ENCODE measurements at regions not wholly inside any gene's neighbourhood (a gene's known extent, or its start where the extent isn't known, plus 50 kb on each side); places are given as distances from the start of the nearest gene placed in this dataset.
"Not testable (repeated sequence)": the region's sequence is repeated elsewhere in the genome, so short reads cannot be mapped to it uniquely, and the experiment has no call there.

GRCh38 chr1:181260994-181261393 is 172.5 kb downstream of the IER5 start:
- DNase-seq: no peak

- DNase-seq: no peak
These were observed 173.6 kb downstream of the IER5 start for GRCh38 chr1:181262069-181262468.

GRCh38 chr1:181263444-181263843 is 174.9 kb downstream of the IER5 start:
- DNase-seq: no peak

GRCh38 chr1:181264821-181265220 is 176.3 kb downstream of the IER5 start:
- no peak for DNase-seq

GRCh38 chr1:181284978-181285377 is 196.5 kb downstream of the IER5 start:
- no peak for DNase-seq

- no peak for DNase-seq
These were observed 188.1 kb upstream of the CACNA1E start for GRCh38 chr1:181295217-181295616.

- no peak for DNase-seq
These were observed 187.1 kb upstream of the CACNA1E start for GRCh38 chr1:181296180-181296579.

- DNase-seq: no peak
These were observed 175.2 kb upstream of the CACNA1E start for GRCh38 chr1:181308098-181308497.

- DNase-seq: no peak
These were observed 172.8 kb upstream of the CACNA1E start for GRCh38 chr1:181310560-181310959.

- DNase-seq: no peak
These were observed 170.4 kb upstream of the CACNA1E start for GRCh38 chr1:181312946-181313345.

- no peak for DNase-seq
These were observed 169.9 kb upstream of the CACNA1E start for GRCh38 chr1:181313466-181313865.

GRCh38 chr1:181314010-181314409 is 169.3 kb upstream of the CACNA1E start:
- no peak for DNase-seq

GRCh38 chr1:181314959-181315358 is 168.4 kb upstream of the CACNA1E start:
- no peak for DNase-seq

- no peak for DNase-seq
These were observed 165.9 kb upstream of the CACNA1E start for GRCh38 chr1:181317261-181317930.

GRCh38 chr1:181318022-181318857 is 165.1 kb upstream of the CACNA1E start:
- DNase-seq: no peak

- DNase-seq: peak; percentile 11
These were observed 164.5 kb upstream of the CACNA1E start for GRCh38 chr1:181318858-181319235.

GRCh38 chr1:181319907-181320306 is 163.4 kb upstream of the CACNA1E start:
- DNase-seq: no peak

GRCh38 chr1:181324797-181325616 is 158.3 kb upstream of the CACNA1E start:
- DNase-seq: peak; percentile 24

- DNase-seq: not testable (repeated sequence)
These were observed 157.6 kb upstream of the CACNA1E start for GRCh38 chr1:181325765-181326164.

- DNase-seq: no peak
These were observed 157.0 kb upstream of the CACNA1E start for GRCh38 chr1:181326348-181326747.

GRCh38 chr1:181327796-181328195 is 155.5 kb upstream of the CACNA1E start:
- DNase-seq: no peak

GRCh38 chr1:181334724-181335123 is 148.6 kb upstream of the CACNA1E start:
- DNase-seq: no peak

GRCh38 chr1:181335631-181336030 is 147.7 kb upstream of the CACNA1E start:
- no peak for DNase-seq
